Small intestine (tissue), 7 donors: ENCODE measurements at regions not wholly inside any gene's neighbourhood (a gene's known extent, or its start where the extent isn't known, plus 50 kb on each side); places are given as distances from the start of the nearest gene placed in this dataset.

Source experiments
- DNase-seq, 2 donors: peaks; one replicate each; pipeline versions ENCODE4 v3.0.0 to v3.0.0-alpha.2; 2013
- FAIRE-seq: peaks from 2 replicates; lab custom pipeline; 2012; peaks lifted over from hg19 to GRCh38; lab: Jason Lieb, UNC
- H3K27ac ChIP-seq, 3 donors: one replicate each; pipeline ENCODE4 v1.5.1; 2013; ENCODE audit warnings: low read length in 2 of 3, mild to moderate bottlenecking in 2 of 3, control low read depth in 1 of 3, inconsistent platforms in 1 of 3, low read depth in 1 of 3, moderate library complexity in 1 of 3
- H3K27me3 ChIP-seq, 3 donors: one replicate each; pipeline ENCODE4 v1.6.1; 2013; ENCODE audit warnings: low read length in 3 of 3, inconsistent platforms in 1 of 3; ENCODE audit not compliant: control insufficient read depth in 3 of 3, insufficient read depth in 3 of 3
- H3K36me3 ChIP-seq, 3 donors: one replicate each; pipeline ENCODE4 v1.6.1; 2013; ENCODE audit warnings: low read length in 3 of 3, inconsistent platforms in 1 of 3, low read depth in 1 of 3, mild to moderate bottlenecking in 1 of 3, moderate library complexity in 1 of 3; ENCODE audit not compliant: control insufficient read depth in 3 of 3, insufficient read depth in 2 of 3
- H3K4me1 ChIP-seq, 3 donors: one replicate each; pipeline ENCODE4 v1.6.1; 2013; ENCODE audit warnings: low read length in 2 of 3, inconsistent platforms in 1 of 3, low read depth in 1 of 3, mild to moderate bottlenecking in 1 of 3, moderate library complexity in 1 of 3; ENCODE audit not compliant: control insufficient read depth in 3 of 3, insufficient read depth in 2 of 3
- H3K4me3 ChIP-seq, 3 donors: one replicate each; pipeline ENCODE4 v1.5.1; 2013; ENCODE audit warnings: low read length in 3 of 3, control low read depth in 1 of 3, inconsistent platforms in 1 of 3, low read depth in 1 of 3, mild to moderate bottlenecking in 1 of 3, moderate library complexity in 1 of 3
- H3K9me3 ChIP-seq, 2 donors: one replicate each; pipeline ENCODE4 v1.6.1; 2013; ENCODE audit warnings: low read depth in 1 of 2, low read length in 1 of 2; ENCODE audit not compliant: control insufficient read depth in 2 of 2, insufficient read depth in 1 of 2
- WGBS, 3 donors: extraction: QIAGEN DNeasy Blood & Tissue Kit; methylation state at CpG; one replicate each; pipeline ENCODE4 v1.1.7; 2013; 5-methylcytosine and 5-hydroxymethylcytosine counted together
- donor health status: healthy with polysubstance abuse.
- donor health status: control.
- donor health status: control.
- donor health status: Bipolar disorder and iron deficiency.
- donor health status: healthy.

- 84 to 89% (median 86%) methylated on average over 3 of the region's 3 CpGs for WGBS, 3 donors
- Histone ChIP-seq H3K27ac (no peak overlapping the region), H3K27me3 (peaks cover 0 to 6% (median 2%) of the 10 kb centered on the region in 3 donors), H3K36me3 (no peaks in the 10 kb centered on the region), H3K4me1 (no peaks in the 10 kb centered on the region), H3K9me3 (no peaks in the 10 kb centered on the region), H3K4me3 (no peak overlapping the region)
- DNase-seq = no peak
- FAIRE-seq = no peak
Measured at GRCh38 chr5:148769941-148770340, 56.5 kb upstream of the ADRB2 start.

- DNase-seq (no peak), FAIRE-seq (no peak)
- no peaks in the 10 kb centered on the region for H3K9me3 ChIP-seq
- H3K27ac ChIP-seq = no peak overlapping the region
- H3K36me3 ChIP-seq = no peaks in the 10 kb centered on the region
- peaks cover 0 to 6% (median 2%) of the 10 kb centered on the region in 3 donors for H3K27me3 ChIP-seq
- WGBS, 3 donors = 47 to 75% (median 57%) methylated on average over 1 of the region's 1 CpG
- no peak overlapping the region for H3K4me3 ChIP-seq
- no peaks in the 10 kb centered on the region for H3K4me1 ChIP-seq
Measured at GRCh38 chr5:148774313-148774712, 52.1 kb upstream of the ADRB2 start.

- no peak for DNase-seq
- Histone ChIP-seq H3K9me3 (no peaks in the 10 kb centered on the region), H3K27me3 (peaks cover 0 to 2% (median under 1%) of the 10 kb centered on the region in 3 donors)
Measured at GRCh38 chr5:148776261-148776660, 50.1 kb upstream of the ADRB2 start.

More at GRCh38 chr5:148776261-148776660, 50.1 kb upstream of the ADRB2 start:
- no peak overlapping the region for H3K4me3 ChIP-seq
- FAIRE-seq = no peak
- no peak overlapping the region for H3K27ac ChIP-seq
- no peaks in the 10 kb centered on the region for H3K4me1 ChIP-seq
- H3K36me3 ChIP-seq = no peaks in the 10 kb centered on the region
